Breast epithelium (tissue), 4 donors: ENCODE measurements at regions not wholly inside any gene's neighbourhood (a gene's known extent, or its start where the extent isn't known, plus 50 kb on each side); places are given as distances from the start of the nearest gene placed in this dataset.

Experiments
- DNase-seq, 2 donors: peaks; one replicate each; pipeline ENCODE4 v3.0.0-alpha.2; 2019; ENCODE audit warnings: low spot score in 2 of 2
- H3K27ac ChIP-seq, 2 donors: fragments of 200-600 bp; sonication (generic) in 1 of 2; one replicate each; pipeline ENCODE4 v1.5.1; 2016 to 2019; ENCODE audit warnings: mild to moderate bottlenecking in 1 of 2
- H3K27me3 ChIP-seq, 2 donors: fragments of 200-600 bp; sonication (generic) in 1 of 2; one replicate each; pipeline versions ENCODE4 v1.5.1 to v1.6.0; 2017 to 2019; ENCODE audit warnings: control low read depth in 1 of 2, mild to moderate bottlenecking in 1 of 2
- H3K36me3 ChIP-seq: fragments of 200-600 bp; one replicate; pipeline ENCODE4 v1.5.1; 2019
- H3K4me1 ChIP-seq, 2 donors: fragments of 200-600 bp; sonication (generic); one replicate each; pipeline ENCODE4 v1.5.1; 2016 to 2019; ENCODE audit warnings: control low read depth in 1 of 2
- H3K4me3 ChIP-seq, 3 donors: fragments of 200-600 bp; sonication (generic); 1 replicate in 2 of 3; 2 replicates in 1 of 3; pipeline ENCODE4 v1.5.1; 2016 to 2019; ENCODE audit warnings: mild to moderate bottlenecking in 3 of 3, moderate library complexity in 2 of 3
- H3K9me3 ChIP-seq, 2 donors: fragments of 200-600 bp; sonication (generic) in 1 of 2; one replicate each; pipeline ENCODE4 v1.5.1; 2016 to 2019; ENCODE audit warnings: control low read depth in 1 of 2
- CTCF ChIP-seq, 3 donors: fragments of 450-650 bp; IDR thresholded peaks; one replicate each; pipeline ENCODE4 v1.5.1; 2016 to 2017; ENCODE audit warnings: antibody characterized with exemption in 3 of 3, mild to moderate bottlenecking in 3 of 3, moderate library complexity in 3 of 3
- POLR2A ChIP-seq: fragments of 450-650 bp; IDR thresholded peaks from one replicate; pipeline ENCODE4 v1.6.1; 2016; ENCODE audit warnings: antibody characterized with exemption, mild to moderate bottlenecking, moderate library complexity
- POLR2AphosphoS5 ChIP-seq, 3 donors: sonication (generic); formaldehyde crosslinking; IDR thresholded peaks; one replicate each; pipeline ENCODE4 v1.6.1; 2017; ENCODE audit warnings: antibody characterized with exemption in 3 of 3
- intact Hi-C: fragments of 100-400 bp; cut with DNase I; formaldehyde crosslinking; loops from one replicate; pipeline ENCODE4 v1.15.1; 2023; ENCODE audit warnings: low total_unique reads

GRCh38 chr2:21740484-21740883 lies 616.7 kb downstream of the TDRD15 start:
- no peak overlapping the region for H3K4me3 ChIP-seq
- intact Hi-C loops, result no loop called here
- H3K27ac ChIP-seq, result no peak overlapping the region
- no peak for DNase-seq
- no peaks in the 10 kb centered on the region for H3K9me3 ChIP-seq
- no peaks in the 10 kb centered on the region for H3K36me3 ChIP-seq
- no peaks in the 10 kb centered on the region for H3K4me1 ChIP-seq
- no peaks in the 10 kb centered on the region for H3K27me3 ChIP-seq
- no peak for TF ChIP-seq POLR2A
- TF ChIP-seq POLR2AphosphoS5 (IDR thresholded peaks at IDR 0.05), result no peak
- TF ChIP-seq CTCF (IDR thresholded peaks at IDR 0.05), result no peak

GRCh38 chr2:21746499-21746898 lies 622.7 kb downstream of the TDRD15 start:
- TF ChIP-seq CTCF (IDR thresholded peaks at IDR 0.05) (no peak), POLR2A (no peak)

GRCh38 chr2:21748501-21748900 lies 624.7 kb downstream of the TDRD15 start:
- no peaks in the 10 kb centered on the region for H3K4me1 ChIP-seq
- peaks cover 0 to 12% of the 10 kb centered on the region in 2 donors for H3K9me3 ChIP-seq
- no peak for DNase-seq
- intact Hi-C loops, result no loop called here
- H3K27ac ChIP-seq, result no peak overlapping the region
- no peak overlapping the region for H3K4me3 ChIP-seq
- H3K27me3 ChIP-seq, result no peaks in the 10 kb centered on the region
- TF ChIP-seq POLR2A (no peak), POLR2AphosphoS5 (IDR thresholded peaks at IDR 0.05) (no peak), CTCF (IDR thresholded peaks at IDR 0.05) (no peak)
- no peaks in the 10 kb centered on the region for H3K36me3 ChIP-seq

More at GRCh38 chr2:21746499-21746898, 622.7 kb downstream of the TDRD15 start:
- H3K27ac ChIP-seq, result no peak overlapping the region
- no peaks in the 10 kb centered on the region for H3K36me3 ChIP-seq
- peaks cover 0 to 12% of the 10 kb centered on the region in 2 donors for H3K9me3 ChIP-seq
- H3K27me3 ChIP-seq, result no peaks in the 10 kb centered on the region
- H3K4me3 ChIP-seq, result no peak overlapping the region
- no peak for DNase-seq
- intact Hi-C loops, result no loop called here
- no peaks in the 10 kb centered on the region for H3K4me1 ChIP-seq

GRCh38 chr2:21754164-21754788 lies 630.5 kb downstream of the TDRD15 start:
- DNase-seq, result no peak
- Histone ChIP-seq H3K4me3 (no peak overlapping the region), H3K4me1 (no peaks in the 10 kb centered on the region), H3K36me3 (no peaks in the 10 kb centered on the region), H3K9me3 (no peaks in the 10 kb centered on the region), H3K27me3 (no peaks in the 10 kb centered on the region), H3K27ac (no peak overlapping the region)
- no peak for TF ChIP-seq POLR2AphosphoS5 (IDR thresholded peaks at IDR 0.05)
- TF ChIP-seq POLR2A, result no peak
- no peak for TF ChIP-seq CTCF (IDR thresholded peaks at IDR 0.05)
- intact Hi-C loops, result no loop called here

- no peak overlapping the region for H3K4me3 ChIP-seq
- intact Hi-C loops, result no loop called here
- H3K27ac ChIP-seq, result no peak overlapping the region
- no peaks in the 10 kb centered on the region for H3K27me3 ChIP-seq
- no peak for DNase-seq
- H3K9me3 ChIP-seq, result no peaks in the 10 kb centered on the region
- TF ChIP-seq CTCF (IDR thresholded peaks at IDR 0.05) (no peak), POLR2AphosphoS5 (IDR thresholded peaks at IDR 0.05) (no peak), POLR2A (no peak)
- H3K4me1 ChIP-seq, result no peaks in the 10 kb centered on the region
- no peaks in the 10 kb centered on the region for H3K36me3 ChIP-seq
Measured at GRCh38 chr2:21757805-21758430, 634.1 kb downstream of the TDRD15 start.
